ENCODE measurements at regions not wholly inside any gene's neighbourhood (a gene's known extent, or its start where the extent isn't known, plus 50 kb on each side); places are given as distances from the start of the nearest gene placed in this dataset.
A peak's percentile ranks its signal among the peaks of the same experiment; 100 is the strongest.

DNA sequence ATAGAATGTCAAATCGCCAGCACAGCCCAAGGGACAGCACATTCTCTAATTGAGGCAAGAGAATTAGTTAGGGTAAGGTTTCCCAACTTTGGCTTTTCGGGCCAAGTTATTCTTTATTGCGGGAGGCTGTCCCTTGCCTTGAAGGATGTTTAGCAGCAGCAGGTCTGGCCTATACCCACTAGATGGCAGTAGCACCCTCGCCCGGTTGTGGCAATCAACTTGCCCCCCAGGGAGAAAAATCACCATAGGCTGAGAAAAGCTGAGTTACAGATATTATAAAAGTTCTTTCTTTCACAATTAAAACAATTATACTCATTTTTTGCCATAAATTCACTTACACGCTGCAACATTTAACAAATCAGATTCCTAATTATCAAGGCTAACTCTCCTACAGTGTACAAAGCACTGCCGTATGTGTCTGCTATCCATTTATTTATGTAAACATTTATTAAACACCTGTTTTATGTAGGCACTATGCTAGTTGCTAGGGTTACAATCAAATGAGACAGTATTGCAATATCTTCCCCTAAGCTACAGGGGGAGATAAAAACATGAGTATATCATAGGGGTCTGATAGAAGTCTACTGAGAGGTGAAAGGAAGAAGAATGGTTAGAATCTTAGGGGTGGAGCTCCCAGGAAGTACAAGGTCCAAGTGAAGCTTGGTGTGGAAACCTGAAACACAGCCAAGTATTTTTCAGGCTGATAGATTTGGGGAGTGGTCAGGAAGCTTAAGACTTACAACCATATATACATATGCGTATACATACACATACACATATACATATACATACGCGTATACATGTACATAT is 452.3 kb downstream of the RAB38 start:
- Histone ChIP-seq H4K20me1 (ENCODE audit: insufficient read depth) (no peaks in the 10 kb centered on the region), H3K36me3 (ENCODE audit: control insufficient read depth in 1 of 2, insufficient read depth in 2 of 2, low read length in 2 of 2) (no peaks in the 10 kb centered on the region), H3K27me3 (ENCODE audit: insufficient read depth, low read length) (0 out of 2 replicates have a peak, but pooled peaks cover 2% of the 10 kb centered on the region), H3K9me3 (ENCODE audit: control insufficient read depth in 1 of 2, insufficient read depth in 1 of 2, low read depth in 1 of 2, low read length in 2 of 2) (no peaks in the 10 kb centered on the region), H3K4me3 (replicated peaks in 1 of 2; ENCODE audit: low read depth in 1 of 2, low read length in 2 of 2) (no peak overlapping the region), H3K4me2 (ENCODE audit: low read length) (no peak overlapping the region), H3K9ac (ENCODE audit: low read length) (no peak overlapping the region), H3K9me2 (ENCODE audit: insufficient read depth) (no peaks in the 10 kb centered on the region), H3K79me2 (ENCODE audit: insufficient read depth, low read length) (no peaks in the 10 kb centered on the region), H3K4me1 (ENCODE audit: control insufficient read depth in 1 of 2, insufficient read depth in 2 of 2, low read length in 2 of 2) (no peaks in the 10 kb centered on the region), H2AFZ (ENCODE audit: low read depth, low read length, poor library complexity, severe bottlenecking) (no peak overlapping the region), H3K27ac (ENCODE audit: low read depth, low read length) (no peak overlapping the region)
- ChIA-PET POLR2A (no interaction called here), CTCF (interaction anchor here (0.7 to 1.0 kb wide), 4 partner anchors 15 to 793 kb away, joined by 3 to 4 read pairs (median 3); no protein-coding TSS in a partner anchor), RAD21 (ENCODE audit: low non-redundant PET in 1 of 2, low total read pairs in 2 of 2, uncharacterized antibody in 2 of 2, unreplicated experiment in 2 of 2) (interaction anchor here in 1 of 2 experiments (0.8 kb wide), 1 partner anchor 248 kb away, joined by 3 read pairs; no protein-coding TSS in a partner anchor)
- BruUV-seq (replicated peaks), result no TSS peak
- TF ChIP-seq EZH2 (IDR thresholded peaks at IDR 0.05) (no peak), ZNF274 (IDR thresholded peaks at IDR 0.05; ENCODE audit: low read depth, low read length) (no peak), REST (IDR thresholded peaks at IDR 0.05; ENCODE audit: low read depth) (no peak), TCF7L2 (IDR thresholded peaks at IDR 0.05; ENCODE audit: borderline replicate concordance, extremely low read depth, insufficient read depth, insufficient read length) (no peak), YY1 (IDR thresholded peaks at IDR 0.05; ENCODE audit: extremely low read depth, insufficient replicate concordance, low read depth, low read length) (no peak), RAD21 (IDR thresholded peaks at IDR 0.05; ENCODE audit: low read depth) (peak; percentile 45), JUND (IDR thresholded peaks at IDR 0.05) (no peak), EZH2phosphoT487 (IDR thresholded peaks at IDR 0.05; ENCODE audit: borderline replicate concordance) (no peak), POLR2A (IDR thresholded peaks at IDR 0.05; ENCODE audit: borderline replicate concordance, extremely low read depth, insufficient read depth, insufficient read length) (no peak), CEBPB (IDR thresholded peaks at IDR 0.05; ENCODE audit: low read depth) (no peak), ELF1 (IDR thresholded peaks at IDR 0.05; ENCODE audit: borderline replicate concordance, low read depth) (no peak)
- TF ChIP-seq, protein P1, sequence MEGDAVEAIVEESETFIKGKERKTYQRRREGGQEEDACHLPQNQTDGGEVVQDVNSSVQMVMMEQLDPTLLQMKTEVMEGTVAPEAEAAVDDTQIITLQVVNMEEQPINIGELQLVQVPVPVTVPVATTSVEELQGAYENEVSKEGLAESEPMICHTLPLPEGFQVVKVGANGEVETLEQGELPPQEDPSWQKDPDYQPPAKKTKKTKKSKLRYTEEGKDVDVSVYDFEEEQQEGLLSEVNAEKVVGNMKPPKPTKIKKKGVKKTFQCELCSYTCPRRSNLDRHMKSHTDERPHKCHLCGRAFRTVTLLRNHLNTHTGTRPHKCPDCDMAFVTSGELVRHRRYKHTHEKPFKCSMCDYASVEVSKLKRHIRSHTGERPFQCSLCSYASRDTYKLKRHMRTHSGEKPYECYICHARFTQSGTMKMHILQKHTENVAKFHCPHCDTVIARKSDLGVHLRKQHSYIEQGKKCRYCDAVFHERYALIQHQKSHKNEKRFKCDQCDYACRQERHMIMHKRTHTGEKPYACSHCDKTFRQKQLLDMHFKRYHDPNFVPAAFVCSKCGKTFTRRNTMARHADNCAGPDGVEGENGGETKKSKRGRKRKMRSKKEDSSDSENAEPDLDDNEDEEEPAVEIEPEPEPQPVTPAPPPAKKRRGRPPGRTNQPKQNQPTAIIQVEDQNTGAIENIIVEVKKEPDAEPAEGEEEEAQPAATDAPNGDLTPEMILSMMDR (IDR thresholded peaks at IDR 0.05 in 2 of 3, conservative IDR thresholded peaks at IDR 0.05 in 1 of 3; ENCODE audit: borderline replicate concordance in 1 of 3, insufficient read depth in 1 of 3, low read depth in 2 of 3, low read length in 2 of 3), result peak; percentile 33 to 86 (median 80); a peak in 5 of 6 replicates
- peak; percentile 79 for ATAC-seq
- intact Hi-C loops (cut with micrococcal nuclease), result loop anchor here (2.0 to 10.0 kb wide), 3 partner anchors 368 to 1164 kb away; no protein-coding TSS in a partner anchor
- no peak for DNase-seq (ENCODE audit: low read depth, low spot score)

Measured in HCT116 (cell line).